Loucy (cell line): ENCODE measurements at regions not wholly inside any gene's neighbourhood (a gene's known extent, or its start where the extent isn't known, plus 50 kb on each side); places are given as distances from the start of the nearest gene placed in this dataset.

Experiments used
- CTCF ChIP-seq: fragments of 200-600 bp; sonication (generic); conservative IDR thresholded peaks from 2 replicates; pipeline ENCODE4 v1.5.1; 2014; ENCODE audit warnings: mild to moderate bottlenecking, antibody characterized with exemption, low read length
- EZH2phosphoT487 ChIP-seq: fragments of 200-600 bp; IDR thresholded peaks from 2 replicates; pipeline ENCODE4 v1.6.1; 2018; ENCODE audit warnings: antibody characterized with exemption, mild to moderate bottlenecking, moderate library complexity, borderline replicate concordance

GRCh38 chr7:115449689-115450088 is 527.8 kb downstream of the MDFIC start:
- no peak for TF ChIP-seq CTCF
- TF ChIP-seq EZH2phosphoT487 = no peak
